A673 (cell line): ENCODE measurements at regions not wholly inside any gene's neighbourhood (a gene's known extent, or its start where the extent isn't known, plus 50 kb on each side); places are given as distances from the start of the nearest gene placed in this dataset.

Source experiments
- BruUV-seq: library from RNA; stranded (reverse); fragments of 400-500 nt; replicated peaks from 2 replicates; lab custom pipeline; 2021; lab: Mats Ljungman, UMichigan
- CTCF ChIA-PET: fragments of 300-600 bp; sonication (Branson Sonifier 250); formaldehyde crosslinking; loops from one replicate; lab custom pipeline; 2022; ENCODE audit warnings: antibody characterized with exemption; lab: Charles Lee
- POLR2A ChIA-PET: fragments of 300-600 bp; sonication (Branson Sonifier 250); formaldehyde crosslinking; loops from one replicate; lab custom pipeline; 2022; ENCODE audit warnings: antibody characterized with exemption; ENCODE audit not compliant: low non-redundant PET; lab: Charles Lee
- DNase-seq: peaks from one replicate; pipeline ENCODE4 v3.0.0-alpha.2; 2015; ENCODE audit warnings: low spot score
- H3K27ac ChIP-seq: fragments of 200-600 bp; sonication (generic); 2 replicates; pipeline ENCODE4 v1.5.1; 2016; ENCODE audit warnings: mixed run types, low read depth, mild to moderate bottlenecking, mixed read lengths, antibody characterized with exemption, low read length; ENCODE audit not compliant: poor library complexity, severe bottlenecking
- H3K27me3 ChIP-seq: fragments of 200-600 bp; sonication (generic); replicated peaks from 2 replicates; pipeline ENCODE4 v1.6.1; 2017; ENCODE audit warnings: mixed run types, low read depth, mild to moderate bottlenecking, mixed read lengths, antibody characterized with exemption, low read length; ENCODE audit not compliant: insufficient read depth, poor library complexity
- H3K36me3 ChIP-seq: fragments of 200-600 bp; sonication (generic); 2 replicates; pipeline ENCODE4 v1.6.1; 2016; ENCODE audit warnings: mixed run types, mild to moderate bottlenecking, mixed read lengths, antibody characterized with exemption, low read length; ENCODE audit not compliant: insufficient read depth, poor library complexity, severe bottlenecking
- H3K4me1 ChIP-seq: fragments of 200-600 bp; sonication (generic); 2 replicates; pipeline ENCODE4 v1.6.1; 2017; ENCODE audit warnings: mixed run types, mild to moderate bottlenecking, mixed read lengths, antibody characterized with exemption, low read length; ENCODE audit not compliant: insufficient read depth, poor library complexity, severe bottlenecking
- H3K4me3 ChIP-seq: fragments of 200-600 bp; sonication (generic); 2 replicates; pipeline ENCODE4 v1.5.1; 2016; ENCODE audit warnings: low read depth, mixed run types, mild to moderate bottlenecking, mixed read lengths, low read length; ENCODE audit not compliant: poor library complexity, severe bottlenecking
- H3K9me3 ChIP-seq: fragments of 200-600 bp; sonication (generic); 2 replicates; pipeline ENCODE4 v1.6.1; 2016; ENCODE audit warnings: mixed run types, low read depth, mild to moderate bottlenecking, mixed read lengths, antibody characterized with exemption, low read length; ENCODE audit not compliant: poor library complexity, severe bottlenecking
- CTCF ChIP-seq: fragments of 300-800, 200-600 bp; sonication (generic); conservative IDR thresholded peaks from 2 replicates; pipeline ENCODE4 v1.5.1; 2017; ENCODE audit warnings: low read depth, mild to moderate bottlenecking, antibody characterized with exemption, low read length, moderate library complexity, mixed read lengths
- EZH2 ChIP-seq: fragments of 200-600 bp; sonication (generic); IDR thresholded peaks from 2 replicates; pipeline ENCODE4 v1.6.1; 2017; ENCODE audit warnings: borderline replicate concordance, low read depth, mild to moderate bottlenecking, mixed read lengths, antibody characterized with exemption, low read length; ENCODE audit not compliant: poor library complexity, severe bottlenecking
- intact Hi-C: fragments of 100-400 bp; cut with micrococcal nuclease; formaldehyde crosslinking; loops from one replicate; pipeline ENCODE4 v1.10.0; 2022; ENCODE audit not compliant: unreplicated experiment

- no TSS peak for BruUV-seq
- POLR2A ChIA-PET, result no interaction called here
- H3K9me3 ChIP-seq, result no peaks in the 10 kb centered on the region
Observed at GRCh38 chr1:29586991-29587745, 350.8 kb downstream of the PTPRU start.

GRCh38 chr1:29586215-29586614, 349.9 kb downstream of the PTPRU start:
- DNase-seq, result no peak
- intact Hi-C loops, result no loop called here
- POLR2A ChIA-PET, result no interaction called here

More at GRCh38 chr1:29586991-29587745, 350.8 kb downstream of the PTPRU start:
- no peak for DNase-seq
- CTCF ChIA-PET, result no interaction called here
- H3K4me3 ChIP-seq, result no peak overlapping the region
- no peak overlapping the region for H3K27ac ChIP-seq
- no peaks in the 10 kb centered on the region for H3K4me1 ChIP-seq
- H3K27me3 ChIP-seq, result peaks cover 38% of the 10 kb centered on the region
- intact Hi-C loops, result no loop called here
- TF ChIP-seq EZH2, result no peak
- no peak for TF ChIP-seq CTCF
- H3K36me3 ChIP-seq, result no peaks in the 10 kb centered on the region

GRCh38 chr1:29585656-29586055, 349.3 kb downstream of the PTPRU start:
- TF ChIP-seq EZH2 (no peak), CTCF (no peak)
- CTCF ChIA-PET, result no interaction called here
- intact Hi-C loops, result no loop called here
- Histone ChIP-seq H3K27me3 (peaks cover 34% of the 10 kb centered on the region), H3K27ac (no peak overlapping the region), H3K36me3 (no peaks in the 10 kb centered on the region), H3K4me1 (no peaks in the 10 kb centered on the region), H3K9me3 (no peaks in the 10 kb centered on the region), H3K4me3 (no peak overlapping the region)
- POLR2A ChIA-PET, result no interaction called here
- no TSS peak for BruUV-seq
- no peak for DNase-seq

More at GRCh38 chr1:29586215-29586614, 349.9 kb downstream of the PTPRU start:
- H3K4me1 ChIP-seq, result no peaks in the 10 kb centered on the region
- TF ChIP-seq EZH2 (no peak), CTCF (no peak)
- CTCF ChIA-PET, result no interaction called here
- H3K4me3 ChIP-seq, result no peak overlapping the region
- BruUV-seq, result no TSS peak
- no peaks in the 10 kb centered on the region for H3K9me3 ChIP-seq
- H3K27me3 ChIP-seq, result peaks cover 36% of the 10 kb centered on the region
- no peaks in the 10 kb centered on the region for H3K36me3 ChIP-seq
- H3K27ac ChIP-seq, result no peak overlapping the region
